ENCODE measurements at regions not wholly inside any gene's neighbourhood (a gene's known extent, or its start where the extent isn't known, plus 50 kb on each side); places are given as distances from the start of the nearest gene placed in this dataset.

DNA sequence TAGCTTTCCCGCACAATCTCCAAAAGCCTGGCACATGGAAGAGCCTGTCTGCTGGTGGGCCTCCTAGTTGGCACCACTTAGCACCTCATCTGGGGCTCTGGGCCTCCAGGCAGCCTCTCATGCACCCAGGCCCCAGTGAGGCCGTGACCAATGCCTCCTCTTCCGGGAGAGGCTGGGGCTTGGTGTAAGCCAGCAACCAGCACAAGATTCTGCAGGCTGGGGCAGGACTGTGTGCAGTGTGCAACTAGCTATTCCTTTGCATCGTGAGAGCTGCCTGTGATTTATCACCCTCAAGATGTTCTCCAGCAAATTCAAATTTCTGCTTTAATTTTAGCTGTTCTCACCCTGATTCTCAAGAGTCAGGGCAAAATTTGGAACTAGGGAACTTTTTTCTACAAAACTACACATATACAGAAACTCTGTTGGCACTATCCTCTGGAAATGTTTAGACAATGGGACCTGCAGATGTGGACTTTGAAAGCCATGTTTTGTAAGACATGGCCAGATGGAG lies 603.7 kb upstream of the MKI67 start:
- H3K27me3 ChIP-seq (ENCODE audit: insufficient read depth in 3 of 3, low read length in 2 of 3) = no peaks in the 10 kb centered on the region
- H3K36me3 ChIP-seq (ENCODE audit: insufficient read depth in 1 of 2, low read depth in 1 of 2) = no peaks in the 10 kb centered on the region
- no peaks in the 10 kb centered on the region for H3K9me3 ChIP-seq
- no peaks in the 10 kb centered on the region for H3K4me1 ChIP-seq
- no peak overlapping the region for H3K27ac ChIP-seq
- no peak overlapping the region for H3K4me3 ChIP-seq
- ATAC-seq (no peak), DNase-seq (no peak)
- TF ChIP-seq, protein P1, sequence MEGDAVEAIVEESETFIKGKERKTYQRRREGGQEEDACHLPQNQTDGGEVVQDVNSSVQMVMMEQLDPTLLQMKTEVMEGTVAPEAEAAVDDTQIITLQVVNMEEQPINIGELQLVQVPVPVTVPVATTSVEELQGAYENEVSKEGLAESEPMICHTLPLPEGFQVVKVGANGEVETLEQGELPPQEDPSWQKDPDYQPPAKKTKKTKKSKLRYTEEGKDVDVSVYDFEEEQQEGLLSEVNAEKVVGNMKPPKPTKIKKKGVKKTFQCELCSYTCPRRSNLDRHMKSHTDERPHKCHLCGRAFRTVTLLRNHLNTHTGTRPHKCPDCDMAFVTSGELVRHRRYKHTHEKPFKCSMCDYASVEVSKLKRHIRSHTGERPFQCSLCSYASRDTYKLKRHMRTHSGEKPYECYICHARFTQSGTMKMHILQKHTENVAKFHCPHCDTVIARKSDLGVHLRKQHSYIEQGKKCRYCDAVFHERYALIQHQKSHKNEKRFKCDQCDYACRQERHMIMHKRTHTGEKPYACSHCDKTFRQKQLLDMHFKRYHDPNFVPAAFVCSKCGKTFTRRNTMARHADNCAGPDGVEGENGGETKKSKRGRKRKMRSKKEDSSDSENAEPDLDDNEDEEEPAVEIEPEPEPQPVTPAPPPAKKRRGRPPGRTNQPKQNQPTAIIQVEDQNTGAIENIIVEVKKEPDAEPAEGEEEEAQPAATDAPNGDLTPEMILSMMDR (IDR thresholded peaks at IDR 0.05) = no peak
- intact Hi-C loops (cut with DNase I) = no loop called here
- WGBS, 3 donors = 73 to 77% (median 73%) methylated on average over 4 of the region's 4 CpGs

DNA sequence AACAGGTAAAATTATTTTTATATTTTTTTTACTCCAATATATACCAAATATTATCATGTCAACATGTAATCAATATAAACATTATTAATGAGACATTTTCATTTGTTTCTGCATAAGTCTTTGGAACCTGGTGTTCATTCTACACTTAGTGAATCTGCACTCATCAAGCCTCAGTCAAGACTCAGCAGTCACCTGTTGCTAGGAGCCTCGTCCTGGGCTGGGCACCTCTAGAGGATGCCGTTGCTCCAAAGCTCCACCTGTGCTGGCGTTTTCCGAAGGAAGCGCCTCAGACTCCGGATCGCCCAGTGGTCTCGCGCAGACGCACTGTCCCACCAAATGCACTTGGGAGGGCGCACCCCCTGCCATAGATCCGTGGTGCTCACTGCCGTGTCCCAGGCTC lies 604.7 kb upstream of the MKI67 start:
- ATAC-seq (no peak), DNase-seq (no peak)
- TF ChIP-seq, protein P1 (IDR thresholded peaks at IDR 0.05) = no peak
- H3K27me3 ChIP-seq (ENCODE audit: insufficient read depth in 3 of 3, low read length in 2 of 3) = no peaks in the 10 kb centered on the region
- no peaks in the 10 kb centered on the region for H3K36me3 ChIP-seq (ENCODE audit: insufficient read depth in 1 of 2, low read depth in 1 of 2)
- intact Hi-C loops (cut with DNase I) = no loop called here
- no peaks in the 10 kb centered on the region for H3K4me1 ChIP-seq
- H3K9me3 ChIP-seq = no peaks in the 10 kb centered on the region
- H3K27ac ChIP-seq = no peak overlapping the region
- no peak overlapping the region for H3K4me3 ChIP-seq
- 94 to 95% (median 95%) methylated on average over 13 of the region's 13 CpGs for WGBS, 3 donors

DNA sequence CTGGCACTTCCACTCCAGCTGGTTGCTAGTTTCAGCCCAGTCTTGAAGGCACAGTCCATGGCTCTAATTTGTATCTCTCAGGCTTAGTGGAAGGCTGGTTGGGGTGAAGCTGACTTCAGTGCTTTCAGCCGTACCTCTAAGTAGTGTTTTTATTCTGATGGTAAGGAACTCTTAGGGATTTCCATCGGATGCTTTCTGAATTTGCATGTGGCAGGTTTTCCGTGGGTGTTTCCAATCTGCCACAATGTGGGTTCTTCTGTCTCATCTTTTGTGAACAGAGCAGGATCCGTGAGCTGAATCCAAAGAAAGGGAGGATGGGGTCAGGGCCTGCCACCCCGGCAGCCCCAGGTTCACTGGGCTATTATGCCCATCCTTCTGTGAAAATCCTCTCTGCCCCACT lies 607.9 kb upstream of the MKI67 start:
- no peak for ATAC-seq
- H3K27me3 ChIP-seq (ENCODE audit: insufficient read depth in 3 of 3, low read length in 2 of 3) = no peaks in the 10 kb centered on the region
- intact Hi-C loops (cut with DNase I) = no loop called here
- H3K4me3 ChIP-seq = no peak overlapping the region
- TF ChIP-seq, protein P1 (IDR thresholded peaks at IDR 0.05) = no peak
- H3K9me3 ChIP-seq = no peaks in the 10 kb centered on the region
- H3K36me3 ChIP-seq (ENCODE audit: insufficient read depth in 1 of 2, low read depth in 1 of 2) = no peaks in the 10 kb centered on the region
- H3K27ac ChIP-seq = no peak overlapping the region
- no peak for DNase-seq
- 88 to 92% (median 90%) methylated on average over 5 of the region's 5 CpGs for WGBS, 3 donors
- no peaks in the 10 kb centered on the region for H3K4me1 ChIP-seq

DNA sequence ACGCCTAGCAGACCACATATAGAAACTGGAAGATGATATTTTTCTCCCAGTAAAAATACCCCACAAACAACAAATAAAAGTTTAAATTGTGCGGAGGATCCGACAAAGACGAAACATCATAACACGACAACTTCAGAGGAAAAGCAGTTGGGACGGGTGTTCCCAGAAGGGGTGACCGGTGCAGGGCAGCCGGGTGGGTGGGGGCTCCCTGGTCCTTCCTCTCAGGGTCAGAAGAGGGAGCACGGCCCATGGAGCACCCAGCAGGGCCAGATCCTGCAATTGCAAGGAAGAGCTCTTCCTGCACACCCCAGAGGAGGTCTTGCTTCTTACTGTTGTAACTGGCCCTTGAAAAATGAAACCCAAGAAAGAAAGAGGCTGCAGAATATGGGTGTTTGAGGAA lies 608.5 kb upstream of the MKI67 start:
- 88 to 94% (median 92%) methylated on average over 9 of the region's 9 CpGs for WGBS, 3 donors
- no peaks in the 10 kb centered on the region for H3K27me3 ChIP-seq (ENCODE audit: insufficient read depth in 3 of 3, low read length in 2 of 3)
- TF ChIP-seq, protein P1 (IDR thresholded peaks at IDR 0.05) = no peak
- H3K36me3 ChIP-seq (ENCODE audit: insufficient read depth in 1 of 2, low read depth in 1 of 2) = no peaks in the 10 kb centered on the region
- ATAC-seq = no peak
- no peak overlapping the region for H3K27ac ChIP-seq
- intact Hi-C loops (cut with DNase I) = no loop called here
- no peak for DNase-seq
- no peak overlapping the region for H3K4me3 ChIP-seq
- no peaks in the 10 kb centered on the region for H3K4me1 ChIP-seq
- no peaks in the 10 kb centered on the region for H3K9me3 ChIP-seq

DNA sequence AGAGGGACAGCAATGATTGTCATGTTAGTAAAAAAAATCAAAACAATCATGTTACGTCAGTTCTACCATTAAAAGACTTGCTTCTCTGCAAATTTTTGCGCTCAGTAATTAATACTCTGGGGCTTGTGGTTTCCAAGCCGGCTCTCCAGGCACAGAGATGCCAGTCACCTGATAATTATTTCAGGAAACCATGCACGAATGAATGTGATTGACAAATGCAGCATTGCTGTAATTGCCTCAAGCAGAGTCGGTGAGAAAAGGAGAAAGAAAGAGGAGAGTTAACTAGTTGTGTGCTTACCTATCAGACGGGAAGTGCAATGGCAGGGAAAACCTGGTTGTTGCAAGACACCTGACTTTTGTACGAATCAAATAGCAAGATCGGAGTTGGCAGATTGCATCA lies 609.8 kb upstream of the MKI67 start:
- no peak for ATAC-seq
- intact Hi-C loops (cut with DNase I) = no loop called here
- Histone ChIP-seq H3K36me3 (ENCODE audit: insufficient read depth in 1 of 2, low read depth in 1 of 2) (no peaks in the 10 kb centered on the region), H3K27me3 (ENCODE audit: insufficient read depth in 3 of 3, low read length in 2 of 3) (peaks cover 0 to 4% (median 0%) of the 10 kb centered on the region in 3 donors), H3K9me3 (no peaks in the 10 kb centered on the region), H3K4me1 (no peaks in the 10 kb centered on the region), H3K4me3 (no peak overlapping the region), H3K27ac (no peak overlapping the region)
- DNase-seq = no peak
- 78 to 80% (median 79%) methylated on average over 8 of the region's 8 CpGs for WGBS, 3 donors
- TF ChIP-seq, protein P1 (IDR thresholded peaks at IDR 0.05) = no peak
